Smooth muscle cell (in vitro differentiated cells): ENCODE measurements at regions not wholly inside any gene's neighbourhood (a gene's known extent, or its start where the extent isn't known, plus 50 kb on each side); places are given as distances from the start of the nearest gene placed in this dataset.

ENCODE experiments used
- DNase-seq: peaks from one replicate; lab custom pipeline; 2025; ENCODE audit not compliant: unreplicated experiment; lab: John Stamatoyannopoulos, UW
- H2AFZ ChIP-seq: fragments of 200-600 bp; sonication (generic); 2 replicates; pipeline ENCODE4 v1.6.0; 2016; ENCODE audit warnings: antibody characterized with exemption, low read depth, mild to moderate bottlenecking
- H3F3A ChIP-seq: fragments of 200-600 bp; sonication (generic); 2 replicates; pipeline ENCODE4 v1.6.0; 2017; ENCODE audit warnings: antibody characterized with exemption, low read depth
- H3K27ac ChIP-seq: fragments of 200-600 bp; sonication (generic); 2 replicates; pipeline ENCODE4 v1.5.1; 2016; ENCODE audit warnings: low read depth, mild to moderate bottlenecking
- H3K27me3 ChIP-seq: fragments of 200-600 bp; sonication (generic); 2 replicates; pipeline ENCODE4 v1.6.1; 2016; ENCODE audit warnings: low read depth, mild to moderate bottlenecking
- H3K36me3 ChIP-seq: fragments of 200-600 bp; sonication (generic); 2 replicates; pipeline ENCODE4 v1.5.1; 2016; ENCODE audit warnings: low read depth
- H3K4me1 ChIP-seq: fragments of 200-600 bp; sonication (generic); 2 replicates; pipeline ENCODE4 v1.5.1; 2016; ENCODE audit warnings: low read depth
- H3K4me2 ChIP-seq: fragments of 200-600 bp; sonication (generic); 2 replicates; pipeline ENCODE4 v1.6.0; 2016; ENCODE audit warnings: mild to moderate bottlenecking
- H3K4me3 ChIP-seq: fragments of 200-600 bp; sonication (generic); 2 replicates; pipeline ENCODE4 v1.5.1; 2016; ENCODE audit warnings: mild to moderate bottlenecking
- H3K79me2 ChIP-seq: fragments of 200-600 bp; sonication (generic); 2 replicates; pipeline ENCODE4 v1.6.0; 2016; ENCODE audit warnings: low read depth, mild to moderate bottlenecking
- H3K9ac ChIP-seq: fragments of 200-600 bp; sonication (generic); 2 replicates; pipeline ENCODE4 v1.6.0; 2016; ENCODE audit warnings: low read depth
- H3K9me3 ChIP-seq: fragments of 200-600 bp; sonication (generic); replicated peaks from 2 replicates; pipeline ENCODE4 v1.5.1; 2016; ENCODE audit warnings: low read depth
- H4K20me1 ChIP-seq: fragments of 200-600 bp; sonication (generic); 2 replicates; pipeline ENCODE4 v1.6.0; 2016; ENCODE audit warnings: low read depth
- WGBS: methylation state at CpG from one replicate; pipeline ENCODE4 v1.1.7; 2016; ENCODE audit warnings: low lambda C conversion rate; 5-methylcytosine and 5-hydroxymethylcytosine counted together
- TF ChIP-seq, protein P1 (sequence below): fragments of 200-600 bp; sonication (generic); IDR thresholded peaks from 2 replicates; pipeline ENCODE4 v1.5.1; 2017; ENCODE audit warnings: borderline replicate concordance, mild to moderate bottlenecking, antibody characterized with exemption; ENCODE audit not compliant: insufficient read depth, poor library complexity, severe bottlenecking

GRCh38 chr5:6222899-6223298 is 155.4 kb downstream of the MED10 start:
- Histone ChIP-seq H3K4me3 (no peak overlapping the region), H3F3A (no peaks in the 10 kb centered on the region), H3K4me1 (no peaks in the 10 kb centered on the region), H3K4me2 (no peak overlapping the region), H3K27me3 (no peaks in the 10 kb centered on the region), H3K36me3 (no peaks in the 10 kb centered on the region), H4K20me1 (no peaks in the 10 kb centered on the region), H3K27ac (no peak overlapping the region), H3K79me2 (no peaks in the 10 kb centered on the region), H3K9me3 (no peaks in the 10 kb centered on the region), H2AFZ (no peak overlapping the region), H3K9ac (no peak overlapping the region)
- TF ChIP-seq, protein P1, sequence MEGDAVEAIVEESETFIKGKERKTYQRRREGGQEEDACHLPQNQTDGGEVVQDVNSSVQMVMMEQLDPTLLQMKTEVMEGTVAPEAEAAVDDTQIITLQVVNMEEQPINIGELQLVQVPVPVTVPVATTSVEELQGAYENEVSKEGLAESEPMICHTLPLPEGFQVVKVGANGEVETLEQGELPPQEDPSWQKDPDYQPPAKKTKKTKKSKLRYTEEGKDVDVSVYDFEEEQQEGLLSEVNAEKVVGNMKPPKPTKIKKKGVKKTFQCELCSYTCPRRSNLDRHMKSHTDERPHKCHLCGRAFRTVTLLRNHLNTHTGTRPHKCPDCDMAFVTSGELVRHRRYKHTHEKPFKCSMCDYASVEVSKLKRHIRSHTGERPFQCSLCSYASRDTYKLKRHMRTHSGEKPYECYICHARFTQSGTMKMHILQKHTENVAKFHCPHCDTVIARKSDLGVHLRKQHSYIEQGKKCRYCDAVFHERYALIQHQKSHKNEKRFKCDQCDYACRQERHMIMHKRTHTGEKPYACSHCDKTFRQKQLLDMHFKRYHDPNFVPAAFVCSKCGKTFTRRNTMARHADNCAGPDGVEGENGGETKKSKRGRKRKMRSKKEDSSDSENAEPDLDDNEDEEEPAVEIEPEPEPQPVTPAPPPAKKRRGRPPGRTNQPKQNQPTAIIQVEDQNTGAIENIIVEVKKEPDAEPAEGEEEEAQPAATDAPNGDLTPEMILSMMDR, result no peak
- 97% methylated on average over 2 of the region's 2 CpGs for WGBS
- no peak for DNase-seq

DNA sequence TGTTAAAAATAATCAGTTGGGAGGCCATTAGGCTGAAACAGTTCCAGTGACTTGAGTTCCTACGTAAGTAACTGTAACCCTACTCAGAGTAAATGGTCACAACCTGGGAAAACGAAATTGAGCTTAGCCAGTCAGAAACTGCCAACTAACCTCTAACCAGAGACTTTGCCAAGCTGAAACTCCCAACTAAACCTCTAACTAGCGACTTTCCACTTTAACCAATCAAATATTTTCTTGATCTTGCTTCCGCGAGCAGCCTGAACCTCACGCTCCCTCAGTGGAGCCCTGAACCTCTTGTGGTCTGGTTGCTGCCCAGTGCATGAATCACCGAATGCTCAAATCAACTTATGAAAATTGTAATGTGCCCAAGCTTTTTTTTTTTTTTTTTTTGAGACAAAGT is 156.2 kb downstream of the MED10 start:
- Histone ChIP-seq H2AFZ (no peak overlapping the region), H3F3A (no peaks in the 10 kb centered on the region), H3K4me3 (no peak overlapping the region), H3K79me2 (no peaks in the 10 kb centered on the region), H4K20me1 (no peaks in the 10 kb centered on the region), H3K36me3 (no peaks in the 10 kb centered on the region), H3K4me1 (no peaks in the 10 kb centered on the region), H3K27me3 (no peaks in the 10 kb centered on the region), H3K27ac (no peak overlapping the region), H3K4me2 (no peak overlapping the region), H3K9me3 (no peaks in the 10 kb centered on the region), H3K9ac (no peak overlapping the region)
- TF ChIP-seq, protein P1, result no peak
- no peak for DNase-seq
- WGBS, result 77% methylated on average over 7 of the region's 7 CpGs

DNA sequence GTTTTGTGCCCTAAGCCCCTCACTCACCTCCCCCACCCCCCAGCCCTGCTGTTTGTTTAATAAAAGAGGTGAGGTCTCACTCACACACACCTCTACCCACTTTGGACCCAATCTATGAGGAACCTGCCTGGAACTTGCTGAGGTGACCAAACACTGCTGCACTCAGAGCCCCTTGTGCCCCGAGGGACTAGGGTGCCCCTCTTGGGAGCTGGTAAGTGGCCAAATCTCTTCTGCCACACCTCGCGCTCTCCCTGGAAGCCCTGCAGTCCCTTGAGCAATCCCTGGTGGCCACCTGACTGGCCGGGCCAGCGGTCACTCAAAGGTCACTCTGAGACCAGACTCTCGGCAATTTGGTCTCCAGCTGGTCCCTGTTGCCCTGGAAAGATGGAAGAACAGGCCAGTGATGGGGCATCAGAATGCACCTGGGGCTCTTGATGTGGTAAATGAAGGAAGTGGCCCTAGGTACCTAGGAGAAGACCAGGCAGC is 157.2 kb downstream of the MED10 start:
- Histone ChIP-seq H2AFZ (no peak overlapping the region), H3K27me3 (no peaks in the 10 kb centered on the region), H3F3A (no peaks in the 10 kb centered on the region), H3K4me2 (no peak overlapping the region), H3K79me2 (no peaks in the 10 kb centered on the region), H3K27ac (no peak overlapping the region), H3K36me3 (no peaks in the 10 kb centered on the region), H4K20me1 (no peaks in the 10 kb centered on the region), H3K9ac (no peak overlapping the region), H3K9me3 (no peaks in the 10 kb centered on the region), H3K4me3 (no peak overlapping the region), H3K4me1 (no peaks in the 10 kb centered on the region)
- TF ChIP-seq, protein P1, result no peak
- DNase-seq, result no peak
- 92% methylated on average over 6 of the region's 6 CpGs for WGBS

GRCh38 chr5:6220346-6221088 is 157.8 kb downstream of the MED10 start:
- Histone ChIP-seq H2AFZ (no peak overlapping the region), H3K79me2 (no peaks in the 10 kb centered on the region), H3K9me3 (no peaks in the 10 kb centered on the region), H3F3A (no peaks in the 10 kb centered on the region), H3K27me3 (no peaks in the 10 kb centered on the region), H3K36me3 (no peaks in the 10 kb centered on the region), H3K4me2 (no peak overlapping the region), H3K27ac (no peak overlapping the region), H3K4me3 (no peak overlapping the region), H3K9ac (no peak overlapping the region), H3K4me1 (no peaks in the 10 kb centered on the region), H4K20me1 (no peaks in the 10 kb centered on the region)
- 76% methylated on average over 15 of the region's 15 CpGs for WGBS
- TF ChIP-seq, protein P1, result no peak
- no peak for DNase-seq
